ENCODE measurements at regions not wholly inside any gene's neighbourhood (a gene's known extent, or its start where the extent isn't known, plus 50 kb on each side); places are given as distances from the start of the nearest gene placed in this dataset.

- Histone ChIP-seq H3K36me3 (ENCODE audit: control insufficient read depth, insufficient read depth, low read length) (no peaks in the 10 kb centered on the region), H3K9ac (no peak overlapping the region), H3K27me3 (ENCODE audit: control insufficient read depth, insufficient read depth, low read length) (no peaks in the 10 kb centered on the region), H3K79me2 (no peaks in the 10 kb centered on the region), H2AFZ (no peak overlapping the region), H3K27ac (no peak overlapping the region), H3K9me3 (ENCODE audit: control insufficient read depth, low read length) (no peaks in the 10 kb centered on the region), H3K4me1 (no peaks in the 10 kb centered on the region), H3K4me2 (ENCODE audit: low read length) (no peak overlapping the region), H3K4me3 (ENCODE audit: low read depth, low read length) (no peak overlapping the region)
- no peak for TF ChIP-seq CTCF (IDR thresholded peaks at IDR 0.05)
Measured at GRCh38 chr2:76211991-76212985, 501.6 kb upstream of the GCFC2 start.

GRCh38 chr2:76210551-76210950, 499.8 kb upstream of the GCFC2 start:
- Histone ChIP-seq H3K4me1 (no peaks in the 10 kb centered on the region), H3K79me2 (no peaks in the 10 kb centered on the region), H3K4me2 (ENCODE audit: low read length) (no peak overlapping the region), H2AFZ (no peak overlapping the region), H3K4me3 (ENCODE audit: low read depth, low read length) (no peak overlapping the region), H3K27me3 (ENCODE audit: control insufficient read depth, insufficient read depth, low read length) (no peaks in the 10 kb centered on the region), H3K36me3 (ENCODE audit: control insufficient read depth, insufficient read depth, low read length) (no peaks in the 10 kb centered on the region), H3K9ac (no peak overlapping the region), H3K27ac (no peak overlapping the region), H3K9me3 (ENCODE audit: control insufficient read depth, low read length) (no peaks in the 10 kb centered on the region)
- no peak for TF ChIP-seq CTCF (IDR thresholded peaks at IDR 0.05)

- H3K27me3 ChIP-seq (ENCODE audit: control insufficient read depth, insufficient read depth, low read length), result no peaks in the 10 kb centered on the region
- H3K36me3 ChIP-seq (ENCODE audit: control insufficient read depth, insufficient read depth, low read length), result no peaks in the 10 kb centered on the region
- no peak overlapping the region for H3K27ac ChIP-seq
- TF ChIP-seq CTCF (IDR thresholded peaks at IDR 0.05), result no peak
- no peak overlapping the region for H3K4me3 ChIP-seq (ENCODE audit: low read depth, low read length)
- H3K9me3 ChIP-seq (ENCODE audit: control insufficient read depth, low read length), result no peaks in the 10 kb centered on the region
- H3K4me1 ChIP-seq, result no peaks in the 10 kb centered on the region
- no peak overlapping the region for H2AFZ ChIP-seq
- H3K9ac ChIP-seq, result no peak overlapping the region
- H3K79me2 ChIP-seq, result no peaks in the 10 kb centered on the region
- no peak overlapping the region for H3K4me2 ChIP-seq (ENCODE audit: low read length)
Measured at GRCh38 chr2:76204048-76204447, 493.3 kb upstream of the GCFC2 start.

GRCh38 chr2:76202866-76203265, 492.2 kb upstream of the GCFC2 start:
- no peak overlapping the region for H3K4me3 ChIP-seq (ENCODE audit: low read depth, low read length)
- TF ChIP-seq CTCF (IDR thresholded peaks at IDR 0.05), result no peak
- H3K36me3 ChIP-seq (ENCODE audit: control insufficient read depth, insufficient read depth, low read length), result no peaks in the 10 kb centered on the region
- H3K4me1 ChIP-seq, result no peaks in the 10 kb centered on the region
- no peak overlapping the region for H3K4me2 ChIP-seq (ENCODE audit: low read length)
- H3K27ac ChIP-seq, result no peak overlapping the region
- H3K27me3 ChIP-seq (ENCODE audit: control insufficient read depth, insufficient read depth, low read length), result no peaks in the 10 kb centered on the region
- H2AFZ ChIP-seq, result no peak overlapping the region
- H3K9ac ChIP-seq, result no peak overlapping the region
- no peaks in the 10 kb centered on the region for H3K9me3 ChIP-seq (ENCODE audit: control insufficient read depth, low read length)
- no peaks in the 10 kb centered on the region for H3K79me2 ChIP-seq
